GM12872 (cell line): ENCODE measurements at regions not wholly inside any gene's neighbourhood (a gene's known extent, or its start where the extent isn't known, plus 50 kb on each side); places are given as distances from the start of the nearest gene placed in this dataset.

Experiments used
- CTCF ChIP-seq: IDR thresholded peaks from 3 replicates; pipeline ENCODE4 v1.5.1; 2011; ENCODE audit warnings: low read depth, mild to moderate bottlenecking, low read length, moderate library complexity; ENCODE audit not compliant: insufficient read depth

- no peak for TF ChIP-seq CTCF
Observed at GRCh38 chr6:95830859-95831557, 184.8 kb upstream of the FUT9 start.

GRCh38 chr6:95837890-95838289 is 177.9 kb upstream of the FUT9 start:
- no peak for TF ChIP-seq CTCF

GRCh38 chr6:95841560-95841959 is 174.2 kb upstream of the FUT9 start:
- TF ChIP-seq CTCF = no peak

GRCh38 chr6:95846652-95847051 is 169.1 kb upstream of the FUT9 start:
- no peak for TF ChIP-seq CTCF

GRCh38 chr6:95847061-95847460 is 168.7 kb upstream of the FUT9 start:
- TF ChIP-seq CTCF = no peak

GRCh38 chr6:95848717-95849116 is 167.1 kb upstream of the FUT9 start:
- TF ChIP-seq CTCF = no peak

- TF ChIP-seq CTCF = no peak
Observed at GRCh38 chr6:95856876-95857364, 158.9 kb upstream of the FUT9 start.
